GM12891 (cell line): ENCODE measurements at regions not wholly inside any gene's neighbourhood (a gene's known extent, or its start where the extent isn't known, plus 50 kb on each side); places are given as distances from the start of the nearest gene placed in this dataset.

Source experiments
- PAX5 ChIP-seq: IDR thresholded peaks from 2 replicates; pipeline ENCODE4 v1.6.1; 2011; ENCODE audit warnings: low read length, moderate library complexity, mild to moderate bottlenecking; ENCODE audit not compliant: insufficient read depth, severe bottlenecking
- POLR2A ChIP-seq: IDR thresholded peaks from 2 replicates; pipeline ENCODE4 v1.6.1; 2011; ENCODE audit warnings: low read depth, low read length, control low read depth
- POLR2AphosphoS5 ChIP-seq: IDR thresholded peaks from 2 replicates; pipeline ENCODE4 v1.6.1; 2011; ENCODE audit warnings: low read depth, low read length, control low read depth
- POU2F2 ChIP-seq: IDR thresholded peaks from 2 replicates; pipeline ENCODE4 v1.6.1; 2011; ENCODE audit warnings: low read depth, mild to moderate bottlenecking, control low read depth, low read length, moderate library complexity
- SPI1 ChIP-seq: IDR thresholded peaks from 2 replicates; pipeline ENCODE4 v1.6.1; 2011; ENCODE audit warnings: low read depth, low read length, control low read depth
- TAF1 ChIP-seq: IDR thresholded peaks from 2 replicates; pipeline ENCODE4 v1.6.1; 2011; ENCODE audit warnings: low read depth, low read length, control low read depth

DNA sequence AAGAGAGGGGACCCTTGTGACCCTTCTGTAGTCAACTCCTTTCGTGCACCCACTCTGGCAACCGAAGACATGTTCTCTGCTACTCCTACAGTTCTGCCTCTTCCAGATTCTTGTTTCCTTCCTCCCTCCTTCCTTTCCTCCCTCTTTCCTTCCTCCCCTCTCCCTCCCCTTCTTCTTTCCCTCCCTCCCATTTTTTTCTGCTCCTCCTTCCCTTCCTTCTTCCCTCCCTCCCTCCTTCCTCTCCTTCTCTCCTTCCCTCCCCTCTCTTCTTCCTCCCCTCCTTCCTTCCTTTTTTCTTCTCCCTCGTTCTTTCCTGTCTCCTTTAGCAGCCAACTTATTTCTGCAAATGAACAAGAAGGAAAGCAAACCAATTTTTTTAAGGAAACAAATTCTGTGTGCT, 111.5 kb downstream of the NPTX2 start:
- TF ChIP-seq POLR2AphosphoS5, result no peak
- TF ChIP-seq POLR2A, result no peak
- TF ChIP-seq TAF1, result no peak
- no peak for TF ChIP-seq PAX5
- no peak for TF ChIP-seq POU2F2
- TF ChIP-seq SPI1, result no peak
